ENCODE measurements at regions not wholly inside any gene's neighbourhood (a gene's known extent, or its start where the extent isn't known, plus 50 kb on each side); places are given as distances from the start of the nearest gene placed in this dataset.

DNA sequence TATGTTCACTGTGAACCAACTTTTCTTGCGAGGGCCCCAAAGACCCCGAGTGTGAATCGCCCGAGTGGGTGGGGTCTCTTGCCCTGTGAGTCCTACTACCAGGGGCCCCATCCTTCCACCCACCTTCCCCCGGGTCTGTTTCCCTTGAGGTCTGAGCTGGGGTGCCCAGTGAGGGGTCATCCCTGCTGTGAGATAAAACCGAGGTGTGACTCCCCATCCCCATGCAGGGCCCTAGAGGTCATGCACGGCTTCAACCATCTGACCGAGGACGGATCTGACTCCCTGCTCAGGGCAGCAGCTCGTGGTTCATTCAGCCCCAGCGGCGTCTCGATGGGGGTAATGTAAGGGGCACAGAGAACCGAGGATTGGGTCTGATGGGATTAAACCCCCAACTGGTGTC lies 103.1 kb upstream of the SULF2 start:
- TF ChIP-seq, protein P1, sequence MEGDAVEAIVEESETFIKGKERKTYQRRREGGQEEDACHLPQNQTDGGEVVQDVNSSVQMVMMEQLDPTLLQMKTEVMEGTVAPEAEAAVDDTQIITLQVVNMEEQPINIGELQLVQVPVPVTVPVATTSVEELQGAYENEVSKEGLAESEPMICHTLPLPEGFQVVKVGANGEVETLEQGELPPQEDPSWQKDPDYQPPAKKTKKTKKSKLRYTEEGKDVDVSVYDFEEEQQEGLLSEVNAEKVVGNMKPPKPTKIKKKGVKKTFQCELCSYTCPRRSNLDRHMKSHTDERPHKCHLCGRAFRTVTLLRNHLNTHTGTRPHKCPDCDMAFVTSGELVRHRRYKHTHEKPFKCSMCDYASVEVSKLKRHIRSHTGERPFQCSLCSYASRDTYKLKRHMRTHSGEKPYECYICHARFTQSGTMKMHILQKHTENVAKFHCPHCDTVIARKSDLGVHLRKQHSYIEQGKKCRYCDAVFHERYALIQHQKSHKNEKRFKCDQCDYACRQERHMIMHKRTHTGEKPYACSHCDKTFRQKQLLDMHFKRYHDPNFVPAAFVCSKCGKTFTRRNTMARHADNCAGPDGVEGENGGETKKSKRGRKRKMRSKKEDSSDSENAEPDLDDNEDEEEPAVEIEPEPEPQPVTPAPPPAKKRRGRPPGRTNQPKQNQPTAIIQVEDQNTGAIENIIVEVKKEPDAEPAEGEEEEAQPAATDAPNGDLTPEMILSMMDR (IDR thresholded peaks at IDR 0.05): no peak

DNA sequence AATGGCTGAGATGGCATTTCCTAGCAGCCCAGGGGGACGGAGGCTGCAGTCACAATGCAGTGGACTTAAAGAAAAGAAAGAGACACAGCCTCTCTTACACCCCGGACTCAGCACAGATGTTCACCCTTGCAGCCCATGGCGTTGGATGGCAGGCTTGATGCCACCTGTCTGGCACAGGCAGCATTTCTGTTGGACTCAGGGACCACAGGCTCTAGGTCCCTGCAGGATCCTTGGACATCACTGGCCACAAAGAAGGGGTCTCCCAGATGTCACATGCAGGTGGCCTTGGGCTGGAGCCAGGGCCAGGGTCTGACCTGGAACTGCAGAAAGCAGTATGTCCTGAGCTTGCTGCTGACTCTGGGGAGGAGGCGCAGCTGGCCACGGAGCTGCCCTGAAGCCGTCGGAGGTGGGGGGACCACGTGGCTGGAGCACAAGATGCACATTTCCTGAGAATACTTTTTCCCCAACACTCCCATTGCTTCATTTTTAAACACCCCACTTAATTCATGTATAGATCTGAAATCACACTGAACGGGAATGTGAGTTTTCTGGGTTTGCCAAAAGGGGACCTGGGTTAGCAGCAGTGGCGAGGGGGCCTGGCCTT lies 102.3 kb upstream of the SULF2 start:
- TF ChIP-seq, protein P1 (IDR thresholded peaks at IDR 0.05): no peak

DNA sequence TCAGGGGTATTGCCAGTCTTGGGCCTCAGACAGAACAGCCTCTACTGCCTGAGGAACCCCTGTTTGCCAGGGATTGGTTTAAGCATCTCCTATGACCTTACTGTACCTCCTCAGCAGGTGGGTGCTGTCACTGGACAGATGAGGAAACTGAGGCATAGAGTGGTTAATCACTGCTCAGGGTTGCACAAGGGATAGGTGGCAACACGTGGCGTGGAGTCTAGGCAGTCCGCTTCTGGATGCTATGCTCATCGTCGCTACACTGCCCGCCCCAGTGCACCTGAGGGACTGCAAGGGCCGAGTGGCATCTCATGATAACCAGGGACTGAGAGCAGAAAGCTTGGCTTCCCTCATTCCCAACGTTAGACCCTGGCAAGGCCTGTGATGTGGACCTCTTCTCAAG lies 101.8 kb upstream of the SULF2 start:
- TF ChIP-seq, protein P1 (IDR thresholded peaks at IDR 0.05): no peak

DNA sequence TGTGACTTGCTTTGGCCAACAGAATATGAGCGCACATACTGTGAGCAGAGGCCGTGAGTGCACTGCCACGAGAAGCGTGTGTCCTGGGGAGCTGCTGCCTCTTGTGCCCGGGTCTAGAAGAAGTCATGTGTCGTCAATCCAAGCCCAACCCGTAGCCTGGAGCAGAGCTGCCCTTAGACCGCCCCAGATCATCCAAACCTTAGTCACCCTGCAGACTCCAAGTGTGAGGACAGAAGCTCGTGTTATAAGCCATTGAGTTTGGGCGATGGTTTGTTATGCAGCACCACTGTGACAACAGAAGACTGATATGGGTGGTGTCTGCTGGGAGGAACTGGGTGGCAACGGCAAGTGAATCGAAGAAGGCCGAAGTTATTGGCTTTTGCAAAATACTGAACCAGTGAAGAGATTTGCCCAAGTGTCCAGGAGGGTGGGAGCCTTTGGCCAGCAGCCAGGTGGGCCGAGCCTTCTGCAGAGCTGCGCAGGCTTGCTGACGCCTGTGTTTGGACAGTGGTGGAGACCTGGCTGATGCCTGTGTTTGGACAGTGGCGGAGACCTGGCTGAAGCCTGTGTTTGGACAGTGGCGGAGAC lies 101.3 kb upstream of the SULF2 start:
- TF ChIP-seq, protein P1 (IDR thresholded peaks at IDR 0.05): no peak

DNA sequence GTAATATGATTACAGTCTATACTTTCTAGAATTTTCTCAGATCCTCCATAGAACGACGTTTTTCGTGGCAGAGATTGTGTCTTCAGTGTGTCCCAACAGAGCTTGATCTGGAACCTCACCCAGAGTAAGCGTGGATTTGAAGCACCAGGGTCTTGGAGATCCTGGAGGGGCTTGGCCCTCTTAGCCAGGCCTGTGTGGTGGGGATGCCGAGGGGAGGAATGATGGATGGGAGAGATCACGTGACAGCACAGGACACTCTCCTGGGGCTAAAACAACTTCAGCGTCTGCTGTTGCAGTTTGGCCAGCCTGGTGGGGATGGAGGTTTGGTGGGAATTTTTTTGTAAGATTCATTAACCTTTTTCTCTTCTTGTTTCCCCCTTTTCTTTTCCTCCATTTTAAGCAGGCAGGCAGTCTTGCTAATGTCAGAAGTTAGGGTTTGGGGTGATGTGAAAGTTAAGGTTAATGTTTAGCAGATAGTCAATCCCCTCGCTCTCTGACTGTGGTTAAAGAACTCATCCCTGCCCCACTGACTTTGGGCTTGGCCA lies 100.7 kb upstream of the SULF2 start:
- TF ChIP-seq, protein P1 (IDR thresholded peaks at IDR 0.05): no peak

DNA sequence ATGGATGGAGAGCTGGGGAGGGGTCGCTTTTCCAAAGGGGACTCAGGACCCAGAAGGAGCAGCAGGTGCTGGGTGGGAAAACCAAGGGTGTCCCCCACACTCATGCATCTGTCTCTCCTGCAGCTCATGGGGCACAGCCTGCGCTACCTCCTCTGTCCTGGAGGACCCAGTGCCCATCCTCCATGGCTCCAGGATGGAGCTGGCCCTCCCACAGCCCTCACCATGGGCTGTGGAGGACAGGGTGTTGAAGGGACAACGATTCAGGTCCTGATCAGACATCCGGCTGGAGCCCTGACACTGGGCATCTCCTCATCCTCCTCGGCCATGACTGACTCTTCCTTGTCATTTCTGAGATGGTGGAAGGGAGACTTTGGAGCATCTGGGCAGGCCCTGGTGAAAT lies 97.9 kb upstream of the SULF2 start:
- TF ChIP-seq, protein P1 (IDR thresholded peaks at IDR 0.05): no peak

DNA sequence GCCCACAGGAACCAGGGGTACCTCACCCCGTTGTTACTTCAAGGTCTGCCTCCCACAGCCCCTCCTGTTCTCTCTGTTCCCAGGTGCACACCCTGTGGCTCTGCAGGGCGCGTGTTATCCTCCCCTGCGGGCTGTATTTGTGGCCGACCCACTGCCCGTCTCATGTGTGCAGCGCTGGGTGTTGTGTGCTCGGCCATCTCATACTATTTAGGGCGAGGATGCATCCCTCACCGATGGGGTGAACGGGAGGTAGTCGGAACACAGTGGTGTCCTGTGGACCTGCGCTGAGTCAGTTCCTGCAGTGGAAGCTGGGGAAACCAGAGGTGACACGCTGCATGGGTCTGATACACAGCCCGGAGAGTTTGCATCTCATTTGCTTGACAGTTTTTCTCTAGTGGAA lies 94.5 kb upstream of the SULF2 start:
- TF ChIP-seq, protein P1 (IDR thresholded peaks at IDR 0.05): no peak
